Stimulated activated CD4-positive, alpha-beta T cell treated with anti-CD3 and anti-CD28 coated beads, Interleukin-12 subunit alpha, Interleukin-12 subunit beta, amount 100 ng/mL, for 24 hours (primary cell): ENCODE measurements at regions not wholly inside any gene's neighbourhood (a gene's known extent, or its start where the extent isn't known, plus 50 kb on each side); places are given as distances from the start of the nearest gene placed in this dataset.

Experiments
- DNase-seq, 2 experiments: peaks; one replicate each; pipeline ENCODE4 v3.0.0-alpha.2; 2020; ENCODE audit warnings: low read depth in 2 of 2

DNA sequence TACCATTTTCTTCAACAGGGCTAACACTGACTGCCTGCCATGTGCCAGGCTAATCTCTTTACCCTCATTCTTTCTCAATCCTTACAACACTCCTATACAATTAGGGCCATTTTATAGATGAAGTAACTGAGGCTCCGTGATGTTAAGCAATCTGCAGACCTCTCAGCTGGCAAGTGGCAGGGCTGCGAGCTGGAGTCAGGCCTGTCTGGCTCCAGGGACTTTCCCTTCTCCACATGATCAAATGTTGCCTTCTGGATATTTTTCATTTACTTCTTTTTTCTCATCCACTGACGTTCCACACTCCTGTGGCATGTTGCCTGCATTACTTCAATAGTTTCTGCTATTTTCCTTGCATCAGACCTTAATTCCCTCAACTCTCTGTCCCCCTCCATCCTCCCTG, 55.2 kb upstream of the TAGAP start:
- no peak for DNase-seq

DNA sequence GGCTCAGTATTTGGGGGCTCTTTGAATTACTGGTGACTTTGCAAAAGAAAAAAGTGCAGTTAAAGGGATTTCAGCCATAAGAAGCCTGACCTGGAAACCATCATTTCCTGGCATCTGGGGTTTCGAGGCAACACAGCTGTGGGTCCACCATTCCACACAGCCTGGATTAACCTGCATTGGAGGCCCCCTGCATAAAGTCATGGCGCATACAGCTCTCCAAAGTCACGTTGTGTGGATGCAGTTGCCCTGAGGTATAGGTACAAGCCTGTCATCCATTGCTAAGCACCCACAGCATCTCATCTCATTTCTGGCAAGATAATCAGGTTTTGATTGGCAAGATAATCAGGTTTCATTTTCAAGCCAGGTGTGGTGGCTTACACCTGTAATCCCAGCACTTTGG, 54.5 kb upstream of the TAGAP start:
- DNase-seq, result no peak

DNA sequence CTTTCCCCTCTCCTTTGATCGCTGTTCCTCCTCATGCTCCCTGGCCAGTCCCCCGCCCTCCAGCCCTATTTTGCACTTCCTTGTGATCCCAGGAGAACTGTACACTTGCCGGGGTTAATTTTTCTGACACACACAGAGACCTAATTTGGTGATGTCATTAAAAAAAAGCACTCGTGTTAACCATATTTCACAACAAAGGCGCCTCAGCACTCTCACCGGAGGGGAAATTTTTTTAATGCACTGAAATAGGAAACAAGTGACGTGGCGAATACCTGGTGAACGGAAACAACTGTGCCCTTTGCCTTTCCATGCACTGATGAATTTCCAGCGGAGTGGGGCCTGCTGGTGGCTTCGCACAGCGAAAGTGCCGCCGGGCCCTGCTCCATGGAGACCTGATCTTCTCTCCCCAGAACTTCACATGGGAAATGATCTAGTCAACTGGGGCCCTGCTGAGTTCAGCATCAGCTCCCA, 53.9 kb upstream of the TAGAP start:
- peak; percentile 50 to 56 for DNase-seq

DNA sequence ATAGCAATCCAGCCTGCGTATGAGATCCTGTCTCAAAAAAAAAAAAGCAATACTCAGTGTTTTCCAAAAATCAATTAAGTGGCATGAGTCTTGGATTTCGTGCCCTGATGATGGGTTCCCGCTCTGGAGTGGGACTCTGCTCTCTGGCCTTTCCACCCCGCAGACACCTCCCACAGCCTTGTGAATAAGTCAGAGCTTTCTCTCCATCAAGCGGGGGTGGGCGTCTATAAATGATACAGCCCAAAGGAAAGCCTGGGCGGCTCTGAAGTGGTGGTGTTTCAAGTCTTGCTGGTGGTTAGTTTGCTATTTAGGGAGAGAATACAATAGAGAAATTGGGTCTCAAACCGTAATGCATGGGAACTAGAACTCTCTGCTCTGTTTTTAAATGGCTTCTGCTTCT, 52.5 kb upstream of the TAGAP start:
- peak; percentile 46 to 64 for DNase-seq

DNA sequence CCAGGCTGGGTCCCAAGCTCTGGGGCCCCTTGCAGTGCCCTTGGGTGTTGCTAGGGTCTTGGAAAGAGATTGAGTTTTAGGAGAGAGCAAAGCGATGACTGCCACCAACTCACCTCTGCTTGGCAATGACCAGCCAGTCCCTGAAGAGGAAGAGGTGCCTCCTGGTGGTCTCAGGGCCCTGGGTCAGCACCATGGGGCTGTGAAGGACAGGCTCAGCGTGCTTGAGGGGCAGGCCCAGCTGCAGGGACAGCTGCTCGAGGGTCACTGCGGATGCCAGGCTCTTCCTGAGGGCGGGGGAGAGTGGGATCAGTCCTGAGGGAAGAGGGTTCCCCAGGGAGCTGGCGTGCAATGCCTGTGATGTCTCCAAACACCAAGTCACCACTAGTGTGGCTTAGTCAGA, 50.8 kb upstream of the TAGAP start:
- DNase-seq, result no peak

DNA sequence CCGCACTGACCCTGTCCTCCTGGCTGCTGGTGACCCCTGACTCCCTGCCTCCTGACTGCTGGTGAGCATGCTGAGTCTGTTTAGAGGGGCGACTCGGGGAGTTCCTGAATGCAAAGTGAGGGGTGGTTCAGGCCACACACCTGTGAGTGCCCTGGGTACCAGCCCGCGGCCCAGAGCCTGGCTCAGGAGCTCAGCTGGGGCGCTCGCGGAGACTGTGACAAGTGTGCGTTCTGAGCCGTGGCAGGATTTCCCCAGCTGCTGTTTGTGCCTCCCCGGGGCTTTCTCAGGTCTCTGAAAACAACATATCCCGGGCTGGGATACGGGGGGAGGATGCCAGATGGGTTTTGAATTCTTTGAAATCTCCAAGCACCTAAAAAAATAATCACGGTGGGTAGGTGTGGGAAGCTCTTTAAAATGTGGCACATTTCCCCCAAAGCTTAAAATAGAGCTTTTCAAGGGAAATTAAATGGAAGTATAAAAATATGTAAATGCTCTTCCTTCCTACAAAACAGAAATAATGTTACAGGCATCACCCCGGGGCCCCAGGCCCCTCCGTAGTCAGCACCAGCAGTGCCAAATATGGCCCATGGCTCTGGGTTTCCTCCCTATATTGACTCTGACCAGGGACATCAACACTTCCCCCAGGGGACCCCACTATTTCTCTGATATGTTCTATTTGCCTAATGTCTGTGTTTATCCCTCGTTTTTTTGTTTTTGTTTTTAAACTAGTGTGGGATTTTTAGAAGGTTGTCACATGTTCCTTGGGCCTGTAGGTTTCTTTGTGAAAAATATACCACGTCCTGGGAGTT, 49.9 kb upstream of the TAGAP start:
- peak; percentile 52 for DNase-seq
